ENCODE measurements at regions not wholly inside any gene's neighbourhood (a gene's known extent, or its start where the extent isn't known, plus 50 kb on each side); places are given as distances from the start of the nearest gene placed in this dataset.

GRCh38 chr1:58924016-58924565, 140.2 kb upstream of the JUN start:
- in situ Hi-C loops (cut with MboI; ENCODE audit: low pct_unique_long_range_greater_than_20kb, low sequenced_read_pairs, unreplicated experiment) = no loop called here
- no peak for TF ChIP-seq CTCF (IDR thresholded peaks at IDR 0.05; ENCODE audit: extremely low read depth, insufficient read depth, missing control alignments)
- no peak for DNase-seq (ENCODE audit: low spot score)

- no peak for TF ChIP-seq CTCF (IDR thresholded peaks at IDR 0.05; ENCODE audit: extremely low read depth, insufficient read depth, missing control alignments)
- in situ Hi-C loops (cut with MboI; ENCODE audit: low pct_unique_long_range_greater_than_20kb, low sequenced_read_pairs, unreplicated experiment) = no loop called here
- DNase-seq (ENCODE audit: low spot score) = no peak
Measured at GRCh38 chr1:58924821-58925220, 141.0 kb upstream of the JUN start.

- in situ Hi-C loops (cut with MboI; ENCODE audit: low pct_unique_long_range_greater_than_20kb, low sequenced_read_pairs, unreplicated experiment) = no loop called here
- DNase-seq (ENCODE audit: low spot score) = no peak
- no peak for TF ChIP-seq CTCF (IDR thresholded peaks at IDR 0.05; ENCODE audit: extremely low read depth, insufficient read depth, missing control alignments)
Measured at GRCh38 chr1:58925247-58925646, 141.4 kb upstream of the JUN start.

GRCh38 chr1:58926152-58926551, 142.3 kb upstream of the JUN start:
- TF ChIP-seq CTCF (IDR thresholded peaks at IDR 0.05; ENCODE audit: extremely low read depth, insufficient read depth, missing control alignments) = no peak
- no peak for DNase-seq (ENCODE audit: low spot score)
- in situ Hi-C loops (cut with MboI; ENCODE audit: low pct_unique_long_range_greater_than_20kb, low sequenced_read_pairs, unreplicated experiment) = no loop called here

- no peak for DNase-seq (ENCODE audit: low spot score)
- in situ Hi-C loops (cut with MboI; ENCODE audit: low pct_unique_long_range_greater_than_20kb, low sequenced_read_pairs, unreplicated experiment) = no loop called here
- no peak for TF ChIP-seq CTCF (IDR thresholded peaks at IDR 0.05; ENCODE audit: extremely low read depth, insufficient read depth, missing control alignments)
Measured at GRCh38 chr1:58927041-58927721, 143.3 kb upstream of the JUN start.

GRCh38 chr1:58927722-58928085, 143.9 kb upstream of the JUN start:
- DNase-seq (ENCODE audit: low spot score) = no peak
- no peak for TF ChIP-seq CTCF (IDR thresholded peaks at IDR 0.05; ENCODE audit: extremely low read depth, insufficient read depth, missing control alignments)
- in situ Hi-C loops (cut with MboI; ENCODE audit: low pct_unique_long_range_greater_than_20kb, low sequenced_read_pairs, unreplicated experiment) = no loop called here
